Fibroblast of pulmonary artery (primary cell): ENCODE measurements at regions not wholly inside any gene's neighbourhood (a gene's known extent, or its start where the extent isn't known, plus 50 kb on each side); places are given as distances from the start of the nearest gene placed in this dataset.

Source experiments
- DNase-seq: peaks from one replicate; pipeline ENCODE4 v3.0.0-alpha.2; 2010; ENCODE audit warnings: low read depth
- H3K4me3 ChIP-seq: replicated peaks from 2 replicates; pipeline ENCODE4 v1.5.1; 2011; ENCODE audit warnings: low read depth, mild to moderate bottlenecking, control low read depth, low read length, moderate library complexity
- CTCF ChIP-seq: IDR thresholded peaks from 2 replicates; pipeline ENCODE4 v1.5.1; 2011; ENCODE audit warnings: mild to moderate bottlenecking, control low read depth, low read length, inconsistent platforms; ENCODE audit errors: missing control alignments

- H3K4me3 ChIP-seq: no peak overlapping the region
- DNase-seq: peak; percentile 90
- TF ChIP-seq CTCF: no peak
Measured at GRCh38 chr10:90418869-90419652, 438.8 kb downstream of the HTR7 start.

- H3K4me3 ChIP-seq: no peak overlapping the region
- no peak for TF ChIP-seq CTCF
- DNase-seq: no peak
Measured at GRCh38 chr10:90420637-90421318, 437.1 kb downstream of the HTR7 start.

GRCh38 chr10:90421874-90422273, 436.0 kb downstream of the HTR7 start:
- DNase-seq: no peak
- no peak overlapping the region for H3K4me3 ChIP-seq
- TF ChIP-seq CTCF: no peak

- DNase-seq: no peak
- no peak overlapping the region for H3K4me3 ChIP-seq
- TF ChIP-seq CTCF: no peak
Measured at GRCh38 chr10:90424730-90425129, 433.1 kb downstream of the HTR7 start.

GRCh38 chr10:90430186-90430585, 427.7 kb downstream of the HTR7 start:
- DNase-seq: no peak
- TF ChIP-seq CTCF: no peak
- H3K4me3 ChIP-seq: no peak overlapping the region

GRCh38 chr10:90432866-90433265, 425.0 kb downstream of the HTR7 start:
- no peak for TF ChIP-seq CTCF
- no peak for DNase-seq
- H3K4me3 ChIP-seq: no peak overlapping the region
